SH-SY5Y (cell line): ENCODE measurements at regions not wholly inside any gene's neighbourhood (a gene's known extent, or its start where the extent isn't known, plus 50 kb on each side); places are given as distances from the start of the nearest gene placed in this dataset.

Experiments used
- GATA2 ChIP-seq: IDR thresholded peaks from 2 replicates; pipeline ENCODE4 v1.6.1; 2011; ENCODE audit warnings: mild to moderate bottlenecking, low read depth, low read length
- GATA3 ChIP-seq: IDR thresholded peaks from 2 replicates; pipeline ENCODE4 v1.6.1; 2011; ENCODE audit warnings: low read depth, mild to moderate bottlenecking, low read length, moderate library complexity

GRCh38 chr14:98325761-98326160 is 946.2 kb downstream of the BCL11B start:
- TF ChIP-seq GATA2 = no peak
- TF ChIP-seq GATA3 = no peak

DNA sequence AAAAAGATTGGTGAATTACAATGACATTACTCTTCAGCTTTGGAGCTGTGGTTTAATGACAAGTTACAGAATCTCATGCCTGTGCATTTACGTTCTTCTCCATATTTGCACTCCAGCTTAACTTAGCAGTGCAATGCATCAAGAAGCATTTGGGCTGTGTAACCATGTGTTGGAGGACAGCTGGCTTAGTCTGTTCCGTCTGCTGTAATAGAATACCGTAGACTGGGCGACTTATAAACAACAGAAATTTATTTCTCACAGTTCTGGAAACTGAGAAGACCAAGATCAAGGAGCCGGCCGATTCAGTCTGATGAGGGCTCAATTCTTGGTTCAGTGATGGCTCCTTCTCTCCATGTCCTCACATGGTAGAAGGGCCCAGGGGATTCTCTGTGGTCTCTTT is 943.5 kb downstream of the BCL11B start:
- no peak for TF ChIP-seq GATA3
- no peak for TF ChIP-seq GATA2

DNA sequence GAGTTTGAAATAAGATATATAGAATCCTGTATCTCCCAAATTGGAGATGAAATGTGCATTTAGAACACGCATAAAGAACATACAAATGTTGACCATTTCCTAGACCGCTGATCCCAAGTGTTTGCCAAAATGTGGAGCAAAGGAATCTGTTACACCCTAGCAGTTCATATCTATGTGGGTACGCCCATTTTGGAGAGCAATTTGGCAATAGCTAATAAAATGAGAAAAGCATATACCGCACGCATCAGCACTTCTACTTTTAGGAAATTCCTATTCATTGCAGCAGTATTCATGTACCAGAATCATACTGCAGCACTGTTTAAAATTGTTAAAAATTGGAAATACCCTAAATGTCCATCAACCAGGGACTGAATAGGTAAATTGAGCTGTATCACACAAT is 937.8 kb downstream of the BCL11B start:
- no peak for TF ChIP-seq GATA2
- TF ChIP-seq GATA3 = no peak

DNA sequence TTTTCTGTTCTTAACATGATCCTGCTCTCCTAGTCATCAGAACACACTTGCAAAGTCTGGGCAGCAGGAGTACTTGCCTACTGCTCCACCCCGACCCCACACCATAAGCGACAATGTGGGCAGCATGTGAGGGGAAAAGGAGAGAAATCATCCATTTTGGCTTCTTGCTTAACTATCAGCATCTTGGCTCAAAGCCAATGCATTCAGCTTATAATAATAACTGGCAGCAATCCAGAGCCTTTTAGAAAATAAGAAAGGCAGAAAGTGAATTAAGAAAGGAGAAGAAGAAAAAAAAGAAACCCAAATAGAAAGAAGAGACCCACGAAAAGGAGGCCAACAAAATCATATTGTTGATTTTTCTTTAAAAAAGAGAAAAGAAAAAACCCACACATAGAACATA is 930.8 kb downstream of the BCL11B start:
- TF ChIP-seq GATA2 = no peak
- no peak for TF ChIP-seq GATA3

DNA sequence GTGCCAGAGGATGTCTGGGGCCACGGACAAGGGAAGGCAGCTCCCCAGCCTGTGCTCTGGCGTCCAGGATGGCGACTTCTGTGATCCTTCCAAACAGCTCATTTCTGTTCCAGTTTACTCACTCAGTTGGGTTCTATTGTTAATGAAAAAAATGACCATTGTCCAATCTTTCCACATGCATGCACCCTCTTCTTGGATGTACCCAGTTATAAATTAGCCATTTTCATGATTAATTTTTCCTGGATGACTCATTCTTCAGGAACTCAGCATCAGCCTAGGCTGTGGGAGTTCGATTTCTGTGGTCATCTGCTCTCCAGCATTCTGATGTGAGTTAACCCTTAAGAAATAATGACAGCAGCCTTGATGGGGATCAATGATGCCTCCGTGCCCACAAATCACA is 926.8 kb downstream of the BCL11B start:
- TF ChIP-seq GATA2 (no peak), GATA3 (no peak)

DNA sequence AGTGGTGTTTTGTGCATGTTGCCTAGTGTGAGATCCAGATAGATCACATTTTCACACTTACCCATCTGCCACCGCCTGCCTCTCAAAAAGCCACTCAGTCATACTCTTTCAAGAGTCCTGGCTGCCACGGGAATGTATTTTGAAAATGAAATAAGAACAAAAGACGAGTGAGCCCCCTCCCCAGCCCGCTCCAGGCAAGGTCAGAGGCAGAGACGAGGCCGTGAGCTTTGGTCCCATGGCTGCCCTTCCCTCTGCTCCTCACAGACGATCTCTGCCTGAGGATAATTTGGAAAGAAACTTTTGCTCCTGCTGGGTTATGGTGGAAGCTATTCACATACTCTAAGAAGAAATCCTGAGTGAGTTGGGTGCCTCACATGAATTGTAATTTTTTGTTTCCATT is 924.3 kb downstream of the BCL11B start:
- TF ChIP-seq GATA3 (no peak), GATA2 (no peak)

- no peak for TF ChIP-seq GATA3
- TF ChIP-seq GATA2 = no peak
Measured at GRCh38 chr14:98348505-98348904, 923.5 kb downstream of the BCL11B start.

- no peak for TF ChIP-seq GATA2
- TF ChIP-seq GATA3 = no peak
Measured at GRCh38 chr14:98350213-98350612, 921.8 kb downstream of the BCL11B start.

- TF ChIP-seq GATA2 (no peak), GATA3 (no peak)
Measured at GRCh38 chr14:98364961-98365360, 907.0 kb downstream of the BCL11B start.

DNA sequence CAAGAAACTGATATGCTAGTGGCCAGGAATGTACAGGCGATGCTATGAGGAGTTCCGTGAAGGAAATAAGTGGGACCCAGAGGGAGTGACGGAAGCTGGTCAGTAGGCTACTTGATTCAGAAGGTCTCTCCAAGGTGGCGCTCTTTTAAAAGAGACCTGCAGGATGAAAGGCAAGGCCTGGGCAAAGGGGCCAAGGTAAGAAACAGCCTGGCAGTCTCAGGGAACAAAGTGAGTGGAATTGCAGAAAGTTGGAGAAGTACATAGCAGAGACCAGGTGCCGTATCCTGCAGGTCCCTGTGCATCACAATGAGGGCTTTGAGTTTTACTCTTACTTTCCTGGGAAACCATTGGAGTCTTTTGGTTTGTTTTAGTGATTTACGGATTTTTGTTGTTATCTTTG is 905.6 kb downstream of the BCL11B start:
- TF ChIP-seq GATA3 (no peak), GATA2 (no peak)

DNA sequence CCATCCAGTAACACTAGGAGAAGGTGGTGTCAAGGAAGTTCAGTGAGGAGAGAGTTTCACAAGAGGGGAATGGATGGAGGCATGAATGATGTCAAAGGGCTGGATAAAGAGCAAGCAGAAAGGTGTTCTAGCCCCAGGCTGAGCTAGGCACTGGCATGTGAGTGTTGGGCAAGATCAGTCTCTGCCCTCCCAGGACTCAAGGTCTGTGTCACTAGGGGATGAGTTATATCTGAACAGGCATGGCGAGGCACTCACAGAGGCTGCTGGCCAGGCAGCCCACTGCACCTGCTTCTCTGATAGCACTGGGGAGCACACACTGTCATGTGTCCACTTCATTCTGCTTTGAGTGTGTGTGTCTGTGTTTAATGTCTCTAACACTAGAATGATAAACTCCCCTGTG is 903.8 kb downstream of the BCL11B start:
- TF ChIP-seq GATA3 (no peak), GATA2 (no peak)

GRCh38 chr14:98368916-98369315 is 903.1 kb downstream of the BCL11B start:
- no peak for TF ChIP-seq GATA3
- TF ChIP-seq GATA2 = no peak

GRCh38 chr14:98369344-98369743 is 902.7 kb downstream of the BCL11B start:
- no peak for TF ChIP-seq GATA2
- TF ChIP-seq GATA3 = no peak

DNA sequence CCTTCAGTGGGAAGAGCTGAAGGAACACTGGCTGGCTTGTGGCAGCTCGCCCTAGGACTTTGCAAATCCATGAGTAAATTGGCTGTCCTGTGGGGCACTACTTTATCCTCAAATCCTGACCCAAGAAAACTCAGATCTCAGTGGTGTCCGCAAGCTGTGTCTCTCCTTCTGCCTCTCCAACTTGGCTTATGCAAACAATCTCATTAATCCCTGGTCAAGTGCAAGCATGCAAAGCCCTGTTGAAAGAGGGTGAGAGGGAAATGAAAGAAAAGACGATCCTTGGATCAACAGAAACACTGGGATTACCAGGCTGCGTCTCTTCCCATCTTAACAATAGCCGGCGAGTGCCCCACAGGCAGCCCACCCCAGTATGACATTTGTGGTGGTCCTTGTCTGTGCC is 901.6 kb downstream of the BCL11B start:
- TF ChIP-seq GATA2 (no peak), GATA3 (no peak)

GRCh38 chr14:98371141-98371540 is 900.9 kb downstream of the BCL11B start:
- TF ChIP-seq GATA3 (no peak), GATA2 (no peak)

DNA sequence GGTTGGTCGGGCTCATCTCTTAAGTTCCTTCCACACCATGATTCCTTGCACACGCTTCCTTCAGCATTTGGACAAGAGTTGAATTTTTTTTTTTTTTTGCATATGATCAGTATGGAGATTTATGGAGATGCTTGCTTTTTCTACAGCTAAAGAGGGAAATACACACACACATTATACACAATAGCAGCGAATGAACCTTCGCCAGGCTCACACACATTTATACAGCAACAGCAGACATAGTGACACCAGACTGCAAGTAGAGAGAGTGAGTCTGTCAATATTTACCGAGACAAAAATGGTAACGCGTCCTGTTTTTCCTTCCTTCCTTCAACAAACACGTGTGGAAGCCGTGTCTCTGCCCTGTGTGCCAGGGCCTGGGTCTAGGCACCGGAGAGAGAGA is 897.9 kb downstream of the BCL11B start:
- TF ChIP-seq GATA3 (no peak), GATA2 (no peak)

GRCh38 chr14:98375566-98375965 is 896.4 kb downstream of the BCL11B start:
- no peak for TF ChIP-seq GATA3
- no peak for TF ChIP-seq GATA2

GRCh38 chr14:98379830-98380229 is 892.2 kb downstream of the BCL11B start:
- TF ChIP-seq GATA2 (no peak), GATA3 (no peak)
